HEK293 (cell line): ENCODE measurements at regions not wholly inside any gene's neighbourhood (a gene's known extent, or its start where the extent isn't known, plus 50 kb on each side); places are given as distances from the start of the nearest gene placed in this dataset.

Experiments
- CTCF ChIA-PET: fragments of 350-600 bp; formaldehyde crosslinking; extraction: SDS; loops from one replicate; lab custom pipeline; 2021; ENCODE audit warnings: antibody characterized with exemption; lab: Yijun Ruan, JAX
- POLR2A ChIA-PET: fragments of 300-600 bp; formaldehyde crosslinking; extraction: SDS; loops from one replicate; lab custom pipeline; 2020; ENCODE audit warnings: antibody characterized with exemption, inconsistent platforms; lab: Yijun Ruan, JAX
- H3K27ac ChIP-seq: fragments of 200-500 bp; sonication (Bioruptor generic); 2 replicates; pipeline ENCODE4 v1.5.1; 2014; ENCODE audit warnings: low read depth, low read length, control low read depth, inconsistent platforms; ENCODE audit errors: extremely low read depth
- H3K36me3 ChIP-seq, 2 experiments: fragments of 200-500 bp in 1 of 2; sonication (Bioruptor generic) in 1 of 2; 1 replicate in 1 of 2; 2 replicates in 1 of 2; pipeline ENCODE4 v1.5.1; 2014 to 2017; ENCODE audit warnings: inconsistent platforms in 2 of 2, low read length in 2 of 2; ENCODE audit not compliant: control insufficient read depth in 2 of 2, insufficient read depth in 1 of 2
- H3K4me1 ChIP-seq: fragments of 200-500 bp; sonication (Bioruptor generic); 2 replicates; pipeline ENCODE4 v1.5.1; 2014; ENCODE audit warnings: mild to moderate bottlenecking, low read length, inconsistent platforms; ENCODE audit not compliant: control insufficient read depth, insufficient read depth
- H3K4me3 ChIP-seq: 2 replicates; pipeline ENCODE4 v1.5.1; 2011; ENCODE audit warnings: low read depth, mild to moderate bottlenecking, control low read depth, low read length, moderate library complexity
- H3K9me3 ChIP-seq: fragments of 200-500 bp; sonication (Bioruptor generic); 2 replicates; pipeline ENCODE4 v1.5.1; 2014; ENCODE audit warnings: low read depth, low read length, inconsistent platforms; ENCODE audit not compliant: control insufficient read depth, insufficient read depth
- FEZF1 ChIP-seq: fragments of 450-650 bp; formaldehyde crosslinking; IDR thresholded peaks from 2 replicates; pipeline ENCODE4 v1.5.1; 2016; ENCODE audit warnings: missing biosample characterization, missing genetic modification characterization
- GLIS1 ChIP-seq: fragments of 450-650 bp; formaldehyde crosslinking; IDR thresholded peaks from 2 replicates; pipeline ENCODE4 v1.5.1; 2016; ENCODE audit warnings: missing biosample characterization, missing genetic modification characterization
- ZIC2 ChIP-seq: fragments of 450-650 bp; formaldehyde crosslinking; IDR thresholded peaks from 2 replicates; pipeline ENCODE4 v1.5.1; 2016; ENCODE audit warnings: missing biosample characterization, missing genetic modification characterization
- ZNF24 ChIP-seq: fragments of 450-650 bp; formaldehyde crosslinking; IDR thresholded peaks from 2 replicates; pipeline ENCODE4 v1.5.1; 2016; ENCODE audit warnings: missing biosample characterization, missing genetic modification characterization
- ZNF335 ChIP-seq: fragments of 450-650 bp; formaldehyde crosslinking; conservative IDR thresholded peaks from 2 replicates; pipeline ENCODE4 v1.5.1; 2016; ENCODE audit warnings: missing biosample characterization, missing genetic modification characterization
- ZNF621 ChIP-seq: fragments of 450-650 bp; formaldehyde crosslinking; IDR thresholded peaks from 2 replicates; pipeline ENCODE4 v1.5.1; 2017; ENCODE audit warnings: missing biosample characterization, missing genetic modification characterization
- ZNF692 ChIP-seq: fragments of 450-650 bp; formaldehyde crosslinking; IDR thresholded peaks from 2 replicates; pipeline ENCODE4 v1.5.1; 2016; ENCODE audit warnings: missing biosample characterization, missing genetic modification characterization
- ZSCAN23 ChIP-seq: fragments of 450-650 bp; formaldehyde crosslinking; IDR thresholded peaks from 2 replicates; pipeline ENCODE4 v1.5.1; 2016; ENCODE audit warnings: missing biosample characterization, missing genetic modification characterization
- TF ChIP-seq, protein P1 (sequence below): fragments of 450-650 bp; formaldehyde crosslinking; IDR thresholded peaks from 2 replicates; pipeline ENCODE4 v1.5.1; 2016; ENCODE audit warnings: missing biosample characterization, missing genetic modification characterization

DNA sequence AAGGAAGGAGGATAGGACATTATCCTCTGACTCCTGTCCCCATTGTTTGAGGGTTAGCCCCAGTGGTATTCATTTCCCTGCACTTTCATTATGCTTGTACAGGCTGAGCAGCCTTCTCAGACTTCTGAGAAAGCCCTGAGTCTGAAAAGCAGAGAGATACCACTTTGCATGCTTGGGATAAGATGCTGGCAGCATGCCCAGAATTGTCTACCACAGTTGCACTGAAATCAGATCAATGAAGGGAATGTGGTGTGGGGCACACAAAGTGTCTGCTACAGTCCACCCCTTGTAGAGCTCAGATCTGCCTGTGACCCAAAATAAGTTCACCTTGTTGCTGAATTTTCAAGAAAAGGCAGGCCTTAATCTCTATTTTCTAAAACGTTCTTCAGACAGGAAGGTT is 160.6 kb downstream of the CCT6B start:
- POLR2A ChIA-PET: no interaction called here
- CTCF ChIA-PET: no interaction called here
- Histone ChIP-seq H3K27ac (no peak overlapping the region), H3K36me3 (no peaks in the 10 kb centered on the region), H3K4me3 (no peak overlapping the region), H3K9me3 (no peaks in the 10 kb centered on the region), H3K4me1 (no peaks in the 10 kb centered on the region)
- TF ChIP-seq FEZF1 (tag by site-specific recombination): no peak

DNA sequence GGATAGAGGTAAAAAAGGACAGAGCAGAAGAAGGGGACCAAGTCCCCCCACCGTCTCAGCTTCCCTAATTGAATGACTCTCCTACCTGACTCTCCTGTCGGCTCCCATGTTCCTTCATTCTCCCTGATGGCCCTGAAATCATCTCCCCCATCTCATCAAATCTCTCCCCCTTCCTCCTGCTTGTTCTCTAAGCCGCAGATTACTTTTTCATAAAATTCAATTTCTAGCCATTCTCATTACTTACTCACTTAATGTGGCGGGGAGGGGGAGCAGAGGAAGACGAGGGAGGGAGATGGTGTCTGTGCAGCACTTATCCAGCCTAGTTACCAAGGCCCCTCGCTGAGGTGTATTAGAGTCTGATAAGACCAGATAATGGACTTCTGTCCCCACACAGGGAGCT is 161.5 kb downstream of the CCT6B start:
- Histone ChIP-seq H3K9me3 (no peaks in the 10 kb centered on the region), H3K27ac (no peak overlapping the region), H3K36me3 (no peaks in the 10 kb centered on the region), H3K4me1 (no peaks in the 10 kb centered on the region), H3K4me3 (no peak overlapping the region)
- CTCF ChIA-PET: no interaction called here
- POLR2A ChIA-PET: no interaction called here
- TF ChIP-seq ZNF692: no peak

GRCh38 chr17:34798581-34798980 is 162.7 kb downstream of the CCT6B start:
- Histone ChIP-seq H3K27ac (no peak overlapping the region), H3K4me3 (no peak overlapping the region), H3K4me1 (no peaks in the 10 kb centered on the region), H3K9me3 (no peaks in the 10 kb centered on the region), H3K36me3 (no peaks in the 10 kb centered on the region)
- ChIA-PET POLR2A (no interaction called here), CTCF (no interaction called here)
- TF ChIP-seq ZNF24 (tag by site-specific recombination): no peak
- TF ChIP-seq ZIC2 (tag by site-specific recombination): peak; percentile 98
- 0 out of 2 replicates have a peak, but pooled peaks have one; percentile 8 for TF ChIP-seq GLIS1 (tag by site-specific recombination)

GRCh38 chr17:34797720-34798119 is 163.5 kb downstream of the CCT6B start:
- ChIA-PET POLR2A (interaction anchor here (0.5 kb wide), 1 partner anchor 54 kb away, joined by 6 read pairs; no protein-coding TSS in a partner anchor), CTCF (no interaction called here)
- H3K36me3 ChIP-seq: no peaks in the 10 kb centered on the region

GRCh38 chr17:34793231-34793908 is 167.9 kb downstream of the CCT6B start:
- H3K4me3 ChIP-seq: no peak overlapping the region
- ChIA-PET POLR2A (no interaction called here), CTCF (interaction anchor here (0.7 kb wide), 2 partner anchors 17 to 147 kb away, joined by 3 read pairs; no protein-coding TSS in a partner anchor)
- H3K9me3 ChIP-seq: no peaks in the 10 kb centered on the region
- no peak overlapping the region for H3K27ac ChIP-seq
- peak; percentile 30 for TF ChIP-seq ZNF335 (tag by site-specific recombination)
- TF ChIP-seq ZNF621 (tag by site-specific recombination): no peak
- H3K4me1 ChIP-seq: no peaks in the 10 kb centered on the region
- no peaks in the 10 kb centered on the region for H3K36me3 ChIP-seq

More at GRCh38 chr17:34797720-34798119, 163.5 kb downstream of the CCT6B start:
- TF ChIP-seq ZSCAN23 (tag by site-specific recombination): no peak
- TF ChIP-seq, protein P1, sequence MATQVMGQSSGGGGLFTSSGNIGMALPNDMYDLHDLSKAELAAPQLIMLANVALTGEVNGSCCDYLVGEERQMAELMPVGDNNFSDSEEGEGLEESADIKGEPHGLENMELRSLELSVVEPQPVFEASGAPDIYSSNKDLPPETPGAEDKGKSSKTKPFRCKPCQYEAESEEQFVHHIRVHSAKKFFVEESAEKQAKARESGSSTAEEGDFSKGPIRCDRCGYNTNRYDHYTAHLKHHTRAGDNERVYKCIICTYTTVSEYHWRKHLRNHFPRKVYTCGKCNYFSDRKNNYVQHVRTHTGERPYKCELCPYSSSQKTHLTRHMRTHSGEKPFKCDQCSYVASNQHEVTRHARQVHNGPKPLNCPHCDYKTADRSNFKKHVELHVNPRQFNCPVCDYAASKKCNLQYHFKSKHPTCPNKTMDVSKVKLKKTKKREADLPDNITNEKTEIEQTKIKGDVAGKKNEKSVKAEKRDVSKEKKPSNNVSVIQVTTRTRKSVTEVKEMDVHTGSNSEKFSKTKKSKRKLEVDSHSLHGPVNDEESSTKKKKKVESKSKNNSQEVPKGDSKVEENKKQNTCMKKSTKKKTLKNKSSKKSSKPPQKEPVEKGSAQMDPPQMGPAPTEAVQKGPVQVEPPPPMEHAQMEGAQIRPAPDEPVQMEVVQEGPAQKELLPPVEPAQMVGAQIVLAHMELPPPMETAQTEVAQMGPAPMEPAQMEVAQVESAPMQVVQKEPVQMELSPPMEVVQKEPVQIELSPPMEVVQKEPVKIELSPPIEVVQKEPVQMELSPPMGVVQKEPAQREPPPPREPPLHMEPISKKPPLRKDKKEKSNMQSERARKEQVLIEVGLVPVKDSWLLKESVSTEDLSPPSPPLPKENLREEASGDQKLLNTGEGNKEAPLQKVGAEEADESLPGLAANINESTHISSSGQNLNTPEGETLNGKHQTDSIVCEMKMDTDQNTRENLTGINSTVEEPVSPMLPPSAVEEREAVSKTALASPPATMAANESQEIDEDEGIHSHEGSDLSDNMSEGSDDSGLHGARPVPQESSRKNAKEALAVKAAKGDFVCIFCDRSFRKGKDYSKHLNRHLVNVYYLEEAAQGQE (tag by site-specific recombination): peak; percentile 97
- Histone ChIP-seq H3K9me3 (no peaks in the 10 kb centered on the region), H3K27ac (no peak overlapping the region), H3K4me1 (no peaks in the 10 kb centered on the region), H3K4me3 (no peak overlapping the region)
